Smooth muscle cell (in vitro differentiated cells): ENCODE measurements at regions not wholly inside any gene's neighbourhood (a gene's known extent, or its start where the extent isn't known, plus 50 kb on each side); places are given as distances from the start of the nearest gene placed in this dataset.

Experiments used
- DNase-seq: peaks from one replicate; lab custom pipeline; 2025; ENCODE audit not compliant: unreplicated experiment; lab: John Stamatoyannopoulos, UW
- H2AFZ ChIP-seq: fragments of 200-600 bp; sonication (generic); 2 replicates; pipeline ENCODE4 v1.6.0; 2016; ENCODE audit warnings: antibody characterized with exemption, low read depth, mild to moderate bottlenecking
- H3F3A ChIP-seq: fragments of 200-600 bp; sonication (generic); 2 replicates; pipeline ENCODE4 v1.6.0; 2017; ENCODE audit warnings: antibody characterized with exemption, low read depth
- H3K27ac ChIP-seq: fragments of 200-600 bp; sonication (generic); 2 replicates; pipeline ENCODE4 v1.5.1; 2016; ENCODE audit warnings: low read depth, mild to moderate bottlenecking
- H3K27me3 ChIP-seq: fragments of 200-600 bp; sonication (generic); 2 replicates; pipeline ENCODE4 v1.6.1; 2016; ENCODE audit warnings: low read depth, mild to moderate bottlenecking
- H3K36me3 ChIP-seq: fragments of 200-600 bp; sonication (generic); 2 replicates; pipeline ENCODE4 v1.5.1; 2016; ENCODE audit warnings: low read depth
- H3K4me1 ChIP-seq: fragments of 200-600 bp; sonication (generic); 2 replicates; pipeline ENCODE4 v1.5.1; 2016; ENCODE audit warnings: low read depth
- H3K4me2 ChIP-seq: fragments of 200-600 bp; sonication (generic); 2 replicates; pipeline ENCODE4 v1.6.0; 2016; ENCODE audit warnings: mild to moderate bottlenecking
- H3K4me3 ChIP-seq: fragments of 200-600 bp; sonication (generic); 2 replicates; pipeline ENCODE4 v1.5.1; 2016; ENCODE audit warnings: mild to moderate bottlenecking
- H3K79me2 ChIP-seq: fragments of 200-600 bp; sonication (generic); 2 replicates; pipeline ENCODE4 v1.6.0; 2016; ENCODE audit warnings: low read depth, mild to moderate bottlenecking
- H3K9ac ChIP-seq: fragments of 200-600 bp; sonication (generic); 2 replicates; pipeline ENCODE4 v1.6.0; 2016; ENCODE audit warnings: low read depth
- H3K9me3 ChIP-seq: fragments of 200-600 bp; sonication (generic); replicated peaks from 2 replicates; pipeline ENCODE4 v1.5.1; 2016; ENCODE audit warnings: low read depth
- H4K20me1 ChIP-seq: fragments of 200-600 bp; sonication (generic); 2 replicates; pipeline ENCODE4 v1.6.0; 2016; ENCODE audit warnings: low read depth
- CTCF ChIP-seq: fragments of 200-600 bp; sonication (generic); IDR thresholded peaks from 2 replicates; pipeline ENCODE4 v1.5.1; 2017; ENCODE audit warnings: borderline replicate concordance, mild to moderate bottlenecking, antibody characterized with exemption; ENCODE audit not compliant: insufficient read depth, poor library complexity, severe bottlenecking
- WGBS: methylation state at CpG from one replicate; pipeline ENCODE4 v1.1.7; 2016; ENCODE audit warnings: low lambda C conversion rate; 5-methylcytosine and 5-hydroxymethylcytosine counted together

- Histone ChIP-seq H3F3A (no peaks in the 10 kb centered on the region), H3K4me3 (no peak overlapping the region), H3K4me2 (no peak overlapping the region), H3K79me2 (no peaks in the 10 kb centered on the region), H2AFZ (no peak overlapping the region), H3K4me1 (no peaks in the 10 kb centered on the region), H3K9me3 (no peaks in the 10 kb centered on the region), H3K9ac (no peak overlapping the region), H4K20me1 (no peaks in the 10 kb centered on the region), H3K27ac (no peak overlapping the region), H3K27me3 (no peaks in the 10 kb centered on the region), H3K36me3 (no peaks in the 10 kb centered on the region)
- no peak for TF ChIP-seq CTCF
- 43% methylated on average over 2 of the region's 2 CpGs for WGBS
- no peak for DNase-seq
These were observed 170.6 kb upstream of the RFX3 start for GRCh38 chr9:3696368-3696767.

DNA sequence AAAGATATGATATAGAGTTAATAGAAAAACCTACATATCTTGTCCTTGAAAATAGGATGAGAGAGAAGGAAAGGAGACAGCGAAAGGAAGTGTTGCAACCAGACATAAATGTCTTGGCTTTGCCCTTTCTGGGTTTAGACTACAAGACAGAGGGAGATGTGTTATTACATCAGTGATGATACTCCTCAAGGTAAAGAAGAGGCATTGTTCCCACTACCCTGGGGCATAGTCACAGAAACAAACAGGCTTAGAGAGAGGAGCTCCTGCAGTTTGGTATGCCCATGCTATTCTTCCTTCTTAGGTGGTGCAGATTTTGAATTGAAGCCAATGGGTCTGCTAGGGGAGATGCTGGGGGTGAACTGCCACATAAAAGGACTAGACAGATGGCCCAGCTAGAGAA lies 166.8 kb upstream of the RFX3 start:
- WGBS, result 97% methylated on average over 1 of the region's 1 CpG
- Histone ChIP-seq H3K79me2 (no peaks in the 10 kb centered on the region), H4K20me1 (no peaks in the 10 kb centered on the region), H3K27me3 (no peaks in the 10 kb centered on the region), H3K9me3 (no peaks in the 10 kb centered on the region), H3K4me2 (no peak overlapping the region), H3K36me3 (no peaks in the 10 kb centered on the region), H3K9ac (no peak overlapping the region), H2AFZ (no peak overlapping the region), H3K4me3 (no peak overlapping the region), H3K4me1 (no peaks in the 10 kb centered on the region), H3F3A (no peaks in the 10 kb centered on the region), H3K27ac (no peak overlapping the region)
- DNase-seq, result no peak
- TF ChIP-seq CTCF, result no peak

DNA sequence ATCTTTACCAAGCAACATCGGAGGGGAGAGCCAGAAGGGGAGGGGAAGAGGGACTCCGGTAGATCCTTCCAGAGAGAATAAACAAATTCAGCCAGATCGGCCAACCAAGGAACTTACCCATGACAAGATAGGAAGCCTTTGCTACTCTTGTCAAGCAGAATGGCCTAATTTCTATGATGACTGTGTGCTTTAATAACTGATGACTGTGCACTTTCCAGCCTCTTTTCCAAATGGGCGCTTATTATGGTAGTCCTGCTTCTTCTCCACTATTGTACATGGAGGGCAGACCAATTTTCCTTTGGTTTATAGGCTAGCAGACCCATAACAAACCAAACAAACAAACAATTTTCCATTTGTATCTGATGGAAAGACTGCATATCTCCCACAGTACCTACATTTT lies 163.8 kb upstream of the RFX3 start:
- 87% methylated on average over 4 of the region's 4 CpGs for WGBS

More for the DNA sequence above, 163.8 kb upstream of the RFX3 start:
- Histone ChIP-seq H3K79me2 (no peaks in the 10 kb centered on the region), H4K20me1 (no peaks in the 10 kb centered on the region), H3K9me3 (no peaks in the 10 kb centered on the region), H3K4me2 (no peak overlapping the region), H3K4me3 (no peak overlapping the region), H3K9ac (no peak overlapping the region), H3K27me3 (no peaks in the 10 kb centered on the region), H3K4me1 (no peaks in the 10 kb centered on the region), H3F3A (no peaks in the 10 kb centered on the region), H3K27ac (no peak overlapping the region), H3K36me3 (no peaks in the 10 kb centered on the region), H2AFZ (no peak overlapping the region)
- DNase-seq, result no peak
- no peak for TF ChIP-seq CTCF
